NCI-H226 (cell line): ENCODE measurements at regions not wholly inside any gene's neighbourhood (a gene's known extent, or its start where the extent isn't known, plus 50 kb on each side); places are given as distances from the start of the nearest gene placed in this dataset.
"Not testable (repeated sequence)": the region's sequence is repeated elsewhere in the genome, so short reads cannot be mapped to it uniquely, and the experiment has no call there.

Experiments
- DNase-seq: peaks from one replicate; pipeline ENCODE4 v3.0.0-alpha.2; 2015

DNA sequence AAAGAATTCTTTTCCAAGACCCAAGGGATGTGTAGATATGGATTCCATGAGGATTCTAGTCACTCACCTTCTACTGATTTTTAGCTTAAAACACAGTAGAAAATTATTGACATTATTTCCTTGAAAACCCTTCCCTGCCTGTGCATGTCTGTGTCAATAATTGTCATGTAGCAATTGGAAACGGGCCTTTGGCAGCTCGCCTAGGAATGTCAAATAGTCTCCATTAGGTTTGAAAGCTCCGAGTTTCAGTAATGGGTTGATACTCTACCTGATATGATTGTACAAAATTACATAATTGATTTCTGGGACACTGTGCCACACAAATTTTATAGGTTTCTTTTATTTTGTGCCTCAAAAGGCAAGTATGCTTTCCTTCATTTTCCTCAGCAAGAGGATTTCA, 515.2 kb upstream of the ARID1B start:
- no peak for DNase-seq

DNA sequence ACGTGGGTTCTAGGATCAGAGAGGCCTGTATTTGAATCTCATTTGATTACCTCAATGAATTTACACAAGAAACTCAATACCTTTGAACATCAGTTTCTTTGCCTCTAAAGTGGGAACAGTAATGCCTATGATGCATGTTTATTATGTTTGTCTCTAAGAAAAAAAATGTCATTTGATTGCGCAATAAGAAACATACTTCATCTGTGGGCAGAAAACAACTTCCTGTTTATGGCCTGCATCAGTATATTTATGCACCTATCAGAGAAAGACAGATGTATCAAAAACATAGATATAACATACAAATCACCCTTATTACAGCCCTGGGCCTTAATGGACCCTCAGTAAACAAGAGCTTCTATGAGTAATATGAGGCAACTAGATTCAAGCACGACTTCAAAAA, 516.4 kb upstream of the ARID1B start:
- no peak for DNase-seq

DNA sequence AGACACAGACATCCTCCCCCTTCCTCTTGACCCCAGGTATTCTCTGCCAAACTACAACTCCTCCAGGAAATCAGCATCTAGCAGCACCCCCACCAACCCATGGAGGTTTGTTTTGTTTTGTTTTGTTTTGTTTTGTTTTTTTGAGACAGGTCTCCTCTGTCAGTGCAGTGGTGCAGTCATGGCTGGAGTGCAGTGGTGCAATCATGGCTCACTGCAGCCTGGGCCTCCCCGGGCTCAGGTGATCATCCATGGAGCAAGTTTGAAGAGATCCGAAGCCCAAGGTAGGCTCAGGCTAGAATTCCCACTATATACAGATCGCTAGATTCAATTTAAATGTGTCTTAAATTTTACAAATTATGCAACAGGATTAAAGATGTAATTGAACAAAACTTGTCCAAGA, 518.2 kb upstream of the ARID1B start:
- no peak for DNase-seq

DNA sequence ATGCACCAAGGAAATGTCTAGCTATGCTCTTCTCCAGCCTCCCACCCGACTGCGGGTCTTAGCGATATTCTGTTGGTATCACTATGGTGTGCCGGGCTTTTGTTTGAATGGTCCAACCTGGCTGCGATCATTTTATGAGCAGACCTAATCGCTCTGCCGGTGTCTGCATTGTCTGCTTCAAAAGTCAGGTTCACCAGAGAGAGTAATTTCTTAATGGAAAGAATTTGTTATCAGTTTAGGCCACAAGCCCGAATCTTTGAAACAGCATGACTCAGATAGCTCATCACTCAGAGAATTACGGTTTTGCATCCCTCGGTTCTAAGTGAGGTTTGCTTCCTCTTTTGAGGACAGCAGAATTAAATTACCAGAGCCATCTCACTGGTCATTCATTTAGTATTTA, 521.0 kb upstream of the ARID1B start:
- DNase-seq, result no peak

DNA sequence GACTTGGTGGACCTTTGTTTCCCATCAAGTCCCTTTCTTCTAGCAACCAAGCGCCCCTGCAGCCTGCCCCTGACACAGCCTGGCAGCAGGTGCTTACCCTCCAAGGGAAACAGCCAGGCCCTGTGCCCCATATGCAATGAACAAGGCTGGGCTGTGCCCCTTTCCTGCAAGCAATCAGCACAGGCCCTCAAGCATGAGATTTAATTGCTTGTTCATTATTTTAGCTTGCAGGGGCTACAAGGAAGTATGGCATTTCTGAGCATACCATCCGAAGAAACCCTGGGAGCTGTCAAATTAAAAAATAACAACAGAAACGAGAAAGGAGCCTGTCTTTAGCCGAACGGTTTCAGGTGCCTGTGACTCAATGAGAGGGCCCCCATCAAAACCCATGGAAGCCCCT, 522.9 kb upstream of the ARID1B start:
- DNase-seq, result no peak

DNA sequence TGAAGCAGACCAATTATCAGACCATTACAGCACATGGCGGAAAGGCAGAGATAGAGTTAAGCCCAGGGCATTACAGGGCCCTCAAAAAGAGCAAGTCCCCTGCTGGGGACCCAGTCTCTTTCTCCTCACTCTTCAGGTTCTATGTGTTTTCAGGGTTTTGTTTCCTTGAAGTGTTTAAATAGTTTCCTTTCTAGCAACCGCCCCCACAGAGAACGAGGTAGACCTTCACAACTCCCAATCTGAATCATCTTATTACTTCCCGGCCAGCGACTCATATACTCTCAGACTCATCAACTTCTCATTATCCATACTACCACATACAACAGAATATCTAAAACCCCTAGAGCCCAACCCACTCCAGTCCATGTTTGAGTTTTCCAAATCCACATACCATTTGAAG, 526.6 kb upstream of the ARID1B start:
- DNase-seq, result no peak

DNA sequence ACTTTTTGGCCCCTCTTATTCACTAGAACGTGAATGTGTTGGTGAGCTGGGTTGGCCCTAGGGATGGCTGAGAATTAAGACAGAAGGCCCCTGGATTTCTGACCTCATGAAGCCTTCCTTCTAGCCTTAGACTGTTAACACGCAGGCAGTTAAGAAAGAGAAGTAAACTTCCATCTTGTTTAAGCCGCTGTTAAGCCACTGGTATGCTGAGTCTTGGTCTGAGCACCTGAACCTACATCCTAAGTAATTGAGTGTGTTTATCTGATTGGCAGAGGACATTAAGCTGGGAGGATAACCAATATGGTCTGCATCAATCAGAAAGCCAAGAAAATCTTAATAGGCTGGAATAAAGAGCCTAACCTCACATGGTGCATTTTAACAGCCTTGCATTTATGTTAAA, 535.0 kb upstream of the ARID1B start:
- no peak for DNase-seq

DNA sequence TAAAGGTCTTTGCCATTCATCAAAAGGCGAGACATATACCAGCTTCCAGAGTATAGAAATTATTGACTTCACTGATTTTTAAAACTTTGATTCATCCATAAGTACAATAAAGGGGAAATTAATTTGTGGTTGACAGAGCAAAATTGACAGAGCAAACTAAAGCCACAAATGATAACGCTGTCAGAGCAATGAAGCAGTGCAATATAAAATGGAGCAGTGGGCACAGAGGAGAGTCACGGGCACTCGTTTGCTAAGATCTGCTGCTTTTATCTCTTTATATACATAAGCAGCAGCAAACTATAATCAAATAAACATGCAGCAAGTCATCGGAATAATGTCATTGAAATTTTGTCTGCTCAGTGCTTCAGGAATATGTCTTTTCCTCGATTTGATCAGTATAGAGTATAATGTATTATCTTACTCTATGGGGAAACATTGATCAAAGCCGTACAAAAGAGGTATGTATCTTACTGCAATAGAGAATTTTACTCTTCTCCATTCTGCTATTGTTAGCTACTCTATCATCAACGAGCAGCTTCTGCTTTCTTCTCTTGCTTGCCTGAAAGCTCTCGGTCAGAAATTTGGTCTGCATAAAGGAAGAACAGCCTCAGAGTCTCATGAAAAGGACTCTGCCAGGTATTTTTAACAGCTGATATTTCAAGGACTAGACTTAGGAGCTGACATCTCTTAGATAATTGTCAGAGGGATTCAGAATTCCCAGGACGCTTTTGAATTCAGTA, 546.0 kb upstream of the ARID1B start:
- no peak for DNase-seq

DNA sequence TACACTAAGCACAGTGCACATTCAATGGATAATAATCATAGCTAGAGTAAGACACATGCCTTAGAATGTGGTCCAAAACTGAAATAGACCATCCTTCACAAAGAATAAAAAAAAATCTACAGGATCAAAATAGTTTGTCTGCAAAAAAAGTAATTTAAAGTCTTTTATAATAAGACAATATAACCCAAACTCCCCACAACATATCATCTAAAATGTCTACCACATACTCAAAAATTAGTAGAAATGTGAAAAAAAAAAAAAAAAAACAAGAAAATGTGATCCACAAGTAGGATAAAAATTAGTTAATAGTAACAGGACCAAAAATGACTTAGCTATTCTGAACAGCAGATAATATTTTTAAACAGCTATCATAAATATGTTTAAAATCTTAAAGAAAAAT, 557.2 kb upstream of the ARID1B start:
- DNase-seq, result no peak

DNA sequence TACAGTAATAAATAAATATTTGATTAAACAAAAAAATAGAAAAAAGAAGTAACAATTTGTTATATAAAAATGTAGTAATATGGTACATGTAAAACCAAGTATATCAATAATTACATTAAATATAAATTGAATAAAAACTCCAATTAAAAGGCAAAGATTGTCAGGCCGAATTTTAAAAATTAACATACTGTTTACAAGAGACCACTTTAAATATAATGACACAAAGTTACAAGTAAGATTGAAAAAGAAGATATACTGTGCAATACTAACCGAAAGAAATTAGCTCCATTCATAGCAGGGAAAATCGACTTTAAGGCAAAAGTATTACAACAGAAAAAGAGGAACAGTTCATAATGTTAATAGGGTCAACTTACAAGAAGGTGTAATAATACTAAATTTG, 571.5 kb upstream of the ARID1B start:
- DNase-seq, result no peak

DNA sequence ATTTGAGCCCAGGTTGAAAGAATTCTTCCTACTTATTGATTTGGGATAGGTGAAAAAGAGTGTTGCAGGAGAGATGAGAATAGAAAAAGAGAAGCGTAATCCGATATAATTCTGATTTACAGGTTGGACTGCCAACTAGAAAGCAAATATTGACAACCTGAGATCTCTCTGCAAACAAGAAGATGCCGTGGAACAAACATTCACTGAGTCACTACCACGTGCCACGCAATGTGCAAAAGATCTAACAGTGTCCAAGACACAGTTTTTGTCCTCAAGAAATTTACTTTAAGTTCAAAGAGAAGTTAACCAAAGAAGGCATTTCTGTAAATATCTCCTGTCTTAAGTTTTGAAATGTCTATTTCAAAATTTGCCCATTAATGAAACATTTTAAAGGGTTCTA, 578.0 kb upstream of the ARID1B start:
- DNase-seq, result no peak

DNA sequence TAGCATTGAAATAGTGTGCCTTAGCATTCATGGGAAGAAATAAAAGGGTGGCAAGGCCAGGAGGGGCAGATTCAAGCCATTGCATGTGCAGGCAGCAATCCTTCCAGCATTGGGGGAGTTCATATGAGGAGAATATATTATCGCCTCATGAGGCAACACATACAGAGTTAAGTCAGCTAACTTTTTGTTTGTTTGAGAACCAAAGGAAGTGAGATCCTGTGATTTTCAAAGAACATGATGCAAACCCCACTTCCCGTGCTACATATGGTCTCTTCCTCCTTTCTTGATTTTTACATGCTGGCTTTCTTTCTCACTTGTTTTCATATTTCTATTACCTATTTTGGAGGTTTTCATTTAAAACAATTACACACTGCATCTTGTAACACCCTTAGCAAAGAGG, 579.7 kb upstream of the ARID1B start:
- DNase-seq, result no peak

DNA sequence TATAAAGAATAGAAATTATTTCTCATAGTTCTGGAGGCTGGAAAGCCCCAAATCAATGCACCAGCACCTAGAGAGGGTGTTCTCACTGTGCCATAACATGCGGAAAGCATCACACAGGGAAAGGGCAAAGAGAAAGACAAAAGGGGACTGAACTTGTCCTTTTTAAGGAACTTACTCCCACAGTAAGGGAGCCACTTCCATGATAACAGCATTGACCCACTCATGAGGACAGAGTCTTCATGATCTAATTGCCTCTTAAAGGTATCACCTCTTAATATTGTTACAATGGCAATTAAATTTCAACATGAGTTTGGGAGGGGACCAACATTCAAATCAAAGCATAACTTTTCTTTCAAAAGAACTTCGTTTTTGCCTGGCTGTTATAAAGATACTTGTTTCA, 582.2 kb upstream of the ARID1B start:
- no peak for DNase-seq

DNA sequence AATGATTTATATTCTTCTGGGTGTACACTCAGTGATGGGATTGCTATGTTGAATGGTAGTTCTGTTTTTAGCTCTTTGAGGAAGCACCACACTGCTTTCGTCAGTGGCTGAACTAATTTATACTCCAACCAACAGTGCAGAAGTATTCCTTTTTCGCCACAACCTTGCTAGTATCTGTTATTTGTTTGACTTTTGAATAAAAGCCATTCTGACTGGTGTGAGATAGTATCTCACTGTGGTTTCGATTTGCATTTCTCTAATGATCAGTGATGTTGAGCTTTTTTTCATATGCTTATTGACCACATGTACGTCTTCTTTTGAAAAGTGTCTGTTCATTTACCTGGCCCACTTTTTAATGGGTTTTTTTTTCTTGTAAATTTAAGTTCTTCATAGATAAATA, 583.8 kb upstream of the ARID1B start:
- no peak for DNase-seq

DNA sequence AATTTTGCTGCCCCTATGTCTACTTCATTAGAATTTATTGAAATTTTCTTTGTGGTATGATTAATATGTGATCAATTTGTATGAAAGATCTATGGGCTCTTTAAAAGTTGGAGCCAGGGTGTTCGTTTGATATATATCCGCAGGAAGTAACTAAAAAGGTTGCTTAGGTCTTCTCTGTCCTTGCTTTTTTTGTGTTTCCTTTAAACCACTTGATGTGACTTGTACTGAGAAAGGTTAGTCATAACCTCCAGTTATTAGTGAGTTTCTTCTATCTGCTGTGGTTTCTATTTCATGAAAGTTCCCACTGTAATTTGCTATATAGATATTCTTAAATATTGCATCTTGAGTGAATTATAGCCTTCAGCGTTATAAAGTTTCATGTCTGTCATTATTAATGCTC, 585.3 kb upstream of the ARID1B start:
- no peak for DNase-seq

DNA sequence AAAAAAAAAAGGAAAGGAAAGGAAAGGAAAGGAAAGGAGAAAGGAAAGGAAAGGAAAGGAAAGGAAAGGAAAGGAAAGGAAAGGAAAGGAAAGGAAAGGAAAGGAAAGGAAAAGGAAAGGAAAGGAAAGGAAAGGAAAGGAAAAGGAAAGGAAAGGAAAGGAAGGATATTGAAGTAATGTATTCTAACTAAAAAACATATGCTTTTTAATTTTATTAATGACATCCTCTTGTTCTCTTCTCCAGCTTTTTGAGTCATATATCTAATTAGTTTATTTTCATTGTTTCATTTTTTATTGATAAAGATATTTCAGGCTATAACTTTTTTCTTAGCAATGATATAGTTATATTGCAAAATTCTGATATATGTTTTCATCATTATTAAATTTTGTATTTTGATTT, 585.8 kb upstream of the ARID1B start:
- not testable (repeated sequence) for DNase-seq

DNA sequence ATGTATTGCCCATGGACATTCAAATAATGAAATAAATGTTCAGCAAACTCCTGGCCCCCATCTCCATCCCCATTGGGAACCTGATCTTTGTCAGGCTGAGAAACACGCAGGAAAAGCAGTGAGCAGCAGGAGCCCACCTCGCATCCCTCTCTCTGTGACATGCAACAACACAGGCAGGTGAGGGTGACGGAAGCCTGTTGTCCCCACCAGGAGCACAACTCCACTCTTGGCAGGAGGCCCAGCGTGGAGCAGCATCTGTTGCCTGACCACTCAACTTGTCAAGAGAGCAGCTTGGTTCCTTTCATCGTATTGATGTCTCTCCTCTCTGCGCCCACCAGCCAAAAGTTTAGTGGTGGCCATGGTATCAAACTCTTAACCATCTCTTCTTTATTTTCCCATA, 586.9 kb upstream of the ARID1B start:
- no peak for DNase-seq

DNA sequence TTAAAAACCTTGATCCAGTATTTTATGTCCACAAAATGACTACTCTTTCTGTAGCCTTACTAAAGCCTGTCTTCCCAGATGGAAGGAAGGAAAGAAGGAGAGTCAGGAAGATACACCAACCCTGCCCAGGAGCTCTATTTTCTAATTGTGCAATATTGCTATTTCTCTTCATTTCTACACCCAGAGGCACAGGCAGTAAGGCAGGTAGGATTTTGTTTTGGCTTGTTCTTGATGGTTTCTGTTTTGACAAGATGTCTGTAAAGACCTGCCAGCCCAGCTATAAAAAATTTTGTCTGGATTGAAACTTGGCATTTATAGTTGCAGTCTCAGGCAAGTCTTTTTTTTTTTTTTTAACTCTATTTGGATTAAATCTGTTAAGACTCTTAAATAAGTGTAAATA, 587.5 kb upstream of the ARID1B start:
- DNase-seq, result no peak

DNA sequence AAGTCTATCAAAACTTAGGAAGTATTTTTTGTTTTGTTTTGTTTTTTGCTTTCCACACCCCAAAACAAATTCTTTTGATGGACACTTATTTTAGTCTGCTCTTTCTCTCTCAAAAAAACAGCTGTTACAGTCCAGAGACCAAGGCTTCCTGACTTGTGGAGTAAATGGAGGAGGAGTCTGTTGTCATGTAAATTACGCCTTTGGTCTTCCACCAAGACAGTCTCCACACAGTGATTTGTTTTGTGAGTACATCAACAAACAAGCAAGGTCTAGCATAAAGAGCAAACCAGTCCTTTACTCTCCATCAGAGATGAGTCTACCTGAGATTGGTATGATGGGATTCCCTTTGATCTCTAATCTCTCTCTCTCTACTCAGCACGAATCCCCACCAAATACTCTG, 588.0 kb upstream of the ARID1B start:
- no peak for DNase-seq

DNA sequence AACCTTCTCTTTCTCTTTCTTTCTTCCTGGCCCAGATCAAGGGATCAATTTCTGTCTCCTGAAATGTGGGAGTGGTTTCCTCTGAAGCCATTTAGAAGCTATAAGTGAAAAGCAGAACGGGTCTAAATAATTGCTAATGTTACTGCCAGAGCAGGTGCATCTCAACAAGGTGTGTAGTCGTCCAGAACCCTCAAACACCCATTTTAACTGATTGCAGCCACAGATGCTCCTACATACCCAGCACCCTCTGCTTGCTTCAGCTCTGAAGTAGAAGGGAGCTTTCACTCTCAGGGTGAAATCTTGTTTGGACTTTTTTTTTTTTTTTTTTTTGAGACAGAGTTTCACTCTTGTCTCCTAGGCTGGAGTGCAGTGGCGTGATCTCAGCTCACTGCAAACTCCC, 592.1 kb upstream of the ARID1B start:
- no peak for DNase-seq

DNA sequence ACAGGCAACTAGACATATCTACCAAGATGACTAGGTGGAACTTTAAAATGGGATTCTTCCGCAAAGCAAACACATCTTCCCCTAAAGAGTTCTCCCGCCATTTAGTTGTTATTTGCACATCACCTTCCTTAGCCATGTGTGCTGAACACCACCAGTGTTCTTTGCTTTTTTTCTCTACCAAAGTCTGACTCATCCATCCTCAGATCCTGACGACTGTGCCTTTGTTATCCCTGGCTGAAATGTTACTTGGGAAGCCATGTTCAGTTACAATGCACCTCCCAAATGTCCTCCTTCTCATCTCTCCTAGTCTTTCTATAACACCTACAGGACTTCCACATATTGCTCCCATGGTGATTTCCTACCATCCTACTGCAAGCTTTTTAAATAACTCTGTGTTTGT, 593.5 kb upstream of the ARID1B start:
- DNase-seq, result no peak

DNA sequence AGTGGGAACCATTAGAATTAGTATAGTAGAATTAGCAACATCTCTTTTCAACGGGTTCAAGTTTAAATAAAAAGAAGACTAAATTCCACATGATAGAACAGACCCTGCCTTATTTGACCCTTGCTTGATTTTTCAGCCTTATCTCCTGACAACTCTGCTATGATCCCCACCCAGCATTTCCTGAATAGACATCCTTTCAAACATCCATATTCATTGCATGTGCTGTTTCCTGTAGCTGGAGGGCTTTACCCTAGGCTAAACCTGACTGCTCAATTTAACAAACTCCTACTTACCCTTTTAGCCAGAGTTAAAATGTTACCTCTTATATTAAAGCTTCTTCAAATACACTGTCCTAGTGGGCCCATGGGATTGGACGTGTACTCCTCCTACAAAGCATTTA, 594.8 kb upstream of the ARID1B start:
- no peak for DNase-seq

DNA sequence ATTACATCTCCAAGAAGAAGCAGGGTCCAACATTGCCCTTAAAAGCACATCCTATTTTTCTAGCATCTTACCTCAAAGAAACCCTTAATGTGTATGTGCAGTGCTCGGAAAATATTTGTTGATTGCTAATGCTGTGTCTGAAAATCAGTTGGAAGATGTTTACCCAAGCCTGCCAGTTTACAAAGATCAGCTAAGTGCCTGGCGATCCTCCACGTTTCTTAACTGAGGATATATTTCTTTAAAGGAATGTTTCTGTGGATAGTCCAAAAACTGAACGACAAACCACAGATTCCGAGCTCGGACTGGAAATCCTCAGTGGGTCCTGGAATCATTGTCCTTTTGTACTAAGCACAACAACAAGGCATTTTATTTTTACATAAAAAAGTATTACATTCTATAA, 595.7 kb upstream of the ARID1B start:
- no peak for DNase-seq

DNA sequence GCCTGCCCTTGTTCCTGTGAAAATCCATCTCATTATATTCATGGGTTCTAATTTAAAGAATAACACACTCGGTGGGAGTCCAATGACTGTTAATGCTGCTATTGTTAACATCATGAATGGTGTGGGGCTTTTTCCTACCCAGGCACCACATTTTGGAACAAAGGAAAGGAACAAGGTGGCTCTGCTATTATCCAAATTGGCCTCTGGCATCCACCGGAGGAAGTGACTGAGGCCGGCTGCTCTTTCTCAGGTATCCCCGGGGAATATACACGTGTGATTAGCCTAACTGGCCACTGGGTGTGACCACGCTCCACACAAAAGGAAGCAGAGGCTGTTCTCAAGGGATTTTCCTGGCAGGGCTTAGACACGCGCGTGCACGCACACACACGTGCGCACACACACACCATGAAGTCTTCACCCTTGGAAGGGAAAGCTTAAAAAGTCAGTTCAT, 601.2 kb upstream of the ARID1B start:
- no peak for DNase-seq

DNA sequence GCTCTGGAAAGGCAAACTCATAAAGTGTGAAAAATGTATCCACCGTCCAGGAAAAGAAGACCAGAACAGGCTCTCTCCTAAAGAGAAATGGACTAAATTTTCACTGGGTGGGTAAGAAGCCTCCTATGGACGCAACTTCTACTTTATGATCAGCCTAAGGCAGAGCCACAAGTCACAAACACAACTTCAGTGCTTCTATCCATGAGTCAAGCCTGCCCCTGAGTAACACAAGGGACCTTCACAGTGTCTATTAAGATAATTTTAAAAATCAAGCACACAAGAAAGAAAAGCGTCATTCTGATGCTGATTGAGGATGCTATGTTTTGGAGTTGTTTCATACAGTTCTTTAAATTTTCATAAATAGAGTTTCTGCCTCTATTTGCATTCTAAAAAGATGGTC, 601.7 kb upstream of the ARID1B start:
- no peak for DNase-seq
